ENCODE measurements at regions not wholly inside any gene's neighbourhood (a gene's known extent, or its start where the extent isn't known, plus 50 kb on each side); places are given as distances from the start of the nearest gene placed in this dataset.
A peak's percentile ranks its signal among the peaks of the same experiment; 100 is the strongest.

DNA sequence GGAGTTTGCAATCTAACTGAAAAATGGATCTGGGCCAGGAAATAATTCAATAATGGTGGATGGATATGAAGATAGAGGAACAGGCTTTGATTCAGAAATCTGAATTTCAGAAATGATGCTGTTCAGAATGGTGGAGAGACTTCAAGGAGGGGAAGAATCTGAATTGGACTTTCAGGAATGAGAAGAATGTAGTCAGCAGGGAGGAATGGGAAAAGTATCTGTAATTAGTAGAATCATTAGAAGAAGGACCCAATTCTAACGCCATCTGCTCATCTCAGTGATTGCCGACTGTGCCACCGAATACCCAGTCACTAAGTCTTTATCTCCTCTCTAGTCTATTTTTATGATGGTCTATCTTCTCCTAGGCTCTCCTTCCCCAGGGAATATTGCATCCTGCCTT lies 363.2 kb downstream of the GALC start:
- no peak for DNase-seq (ENCODE audit: extremely low spot score)
- WGBS: 75% methylated on average over 3 of the region's 3 CpGs
- Histone ChIP-seq H3K27ac (replicated peaks in 1 of 4) (no peak overlapping the region), H3K27me3 (no peaks in the 10 kb centered on the region), H3K36me3 (no peaks in the 10 kb centered on the region), H3K4me1 (peaks cover 21 to 56% (median 47%) of the 10 kb centered on the region in 4 donors), H3K4me3 (no peak overlapping the region), H3K9me3 (no peaks in the 10 kb centered on the region)
- intact Hi-C loops (cut with DNase I): no loop called here
- TF ChIP-seq, protein P1, sequence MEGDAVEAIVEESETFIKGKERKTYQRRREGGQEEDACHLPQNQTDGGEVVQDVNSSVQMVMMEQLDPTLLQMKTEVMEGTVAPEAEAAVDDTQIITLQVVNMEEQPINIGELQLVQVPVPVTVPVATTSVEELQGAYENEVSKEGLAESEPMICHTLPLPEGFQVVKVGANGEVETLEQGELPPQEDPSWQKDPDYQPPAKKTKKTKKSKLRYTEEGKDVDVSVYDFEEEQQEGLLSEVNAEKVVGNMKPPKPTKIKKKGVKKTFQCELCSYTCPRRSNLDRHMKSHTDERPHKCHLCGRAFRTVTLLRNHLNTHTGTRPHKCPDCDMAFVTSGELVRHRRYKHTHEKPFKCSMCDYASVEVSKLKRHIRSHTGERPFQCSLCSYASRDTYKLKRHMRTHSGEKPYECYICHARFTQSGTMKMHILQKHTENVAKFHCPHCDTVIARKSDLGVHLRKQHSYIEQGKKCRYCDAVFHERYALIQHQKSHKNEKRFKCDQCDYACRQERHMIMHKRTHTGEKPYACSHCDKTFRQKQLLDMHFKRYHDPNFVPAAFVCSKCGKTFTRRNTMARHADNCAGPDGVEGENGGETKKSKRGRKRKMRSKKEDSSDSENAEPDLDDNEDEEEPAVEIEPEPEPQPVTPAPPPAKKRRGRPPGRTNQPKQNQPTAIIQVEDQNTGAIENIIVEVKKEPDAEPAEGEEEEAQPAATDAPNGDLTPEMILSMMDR (IDR thresholded peaks at IDR 0.05): no peak
- no peak for TF ChIP-seq POLR2A (IDR thresholded peaks at IDR 0.05; ENCODE audit: low read depth)
- TF ChIP-seq POLR2AphosphoS5 (IDR thresholded peaks at IDR 0.05): no peak
- TF ChIP-seq EP300 (IDR thresholded peaks at IDR 0.05): no peak

DNA sequence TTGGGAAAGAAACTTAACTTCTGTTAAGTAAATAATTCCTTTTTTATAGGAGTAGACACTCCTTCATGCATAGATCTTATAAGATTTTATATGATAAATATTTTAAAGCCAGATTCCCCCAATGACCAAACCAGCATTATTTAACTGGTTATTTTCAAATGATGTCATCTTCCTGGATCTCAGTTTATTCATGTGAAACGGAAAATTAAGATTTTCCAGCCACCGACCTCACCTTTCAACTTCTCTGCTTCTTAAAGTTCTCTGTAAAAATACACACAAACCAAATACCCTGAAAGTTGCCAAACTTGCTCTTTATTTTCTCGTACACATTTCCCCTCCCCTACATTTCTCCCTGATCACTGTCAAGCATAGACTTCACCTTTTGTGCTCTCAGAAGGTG lies 364.2 kb downstream of the GALC start:
- no peak overlapping the region for H3K4me3 ChIP-seq
- no peak overlapping the region for H3K27ac ChIP-seq (replicated peaks in 1 of 4)
- WGBS: 26% methylated on average over 3 of the region's 3 CpGs

DNA sequence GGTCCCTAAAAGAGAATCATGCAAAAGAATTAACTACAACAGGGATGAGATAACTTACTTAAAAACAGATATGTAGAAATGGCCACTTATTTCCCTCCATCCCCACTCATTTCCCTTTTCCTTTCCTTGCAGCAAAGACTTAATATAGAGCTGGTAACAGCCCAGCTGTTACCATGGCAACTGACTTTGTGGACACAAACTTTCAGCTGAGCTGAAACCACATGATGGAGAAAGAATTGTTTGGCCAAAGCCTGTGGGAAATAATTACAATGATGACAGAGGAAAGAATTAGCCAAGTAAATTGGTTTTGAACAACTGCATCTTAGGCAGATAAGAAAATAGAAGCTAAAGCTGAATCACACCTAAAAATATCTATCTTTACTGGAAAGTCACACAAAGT lies 364.9 kb downstream of the GALC start:
- H3K27me3 ChIP-seq: no peaks in the 10 kb centered on the region
- H3K27ac ChIP-seq (replicated peaks in 1 of 4): peak overlapping the region in 1 of 4 donors; percentile 8
- peak; percentile 66 for DNase-seq (ENCODE audit: extremely low spot score)
- no peaks in the 10 kb centered on the region for H3K9me3 ChIP-seq
- TF ChIP-seq, protein P1 (IDR thresholded peaks at IDR 0.05): no peak
- TF ChIP-seq POLR2AphosphoS5 (IDR thresholded peaks at IDR 0.05): peak; percentile 22 to 54
- no peaks in the 10 kb centered on the region for H3K36me3 ChIP-seq
- intact Hi-C loops (cut with DNase I): no loop called here
- peaks cover 21 to 56% (median 47%) of the 10 kb centered on the region in 4 donors for H3K4me1 ChIP-seq
- no peak overlapping the region for H3K4me3 ChIP-seq

More for the DNA sequence above, 364.2 kb downstream of the GALC start:
- Histone ChIP-seq H3K4me1 (peaks cover 21 to 56% (median 47%) of the 10 kb centered on the region in 4 donors), H3K27me3 (no peaks in the 10 kb centered on the region), H3K9me3 (no peaks in the 10 kb centered on the region), H3K36me3 (no peaks in the 10 kb centered on the region)
- DNase-seq (ENCODE audit: extremely low spot score): no peak
- intact Hi-C loops (cut with DNase I): no loop called here
- no peak for TF ChIP-seq EP300 (IDR thresholded peaks at IDR 0.05)
- TF ChIP-seq, protein P1 (IDR thresholded peaks at IDR 0.05): no peak
- no peak for TF ChIP-seq POLR2AphosphoS5 (IDR thresholded peaks at IDR 0.05)
- TF ChIP-seq POLR2A (IDR thresholded peaks at IDR 0.05; ENCODE audit: low read depth): no peak

DNA sequence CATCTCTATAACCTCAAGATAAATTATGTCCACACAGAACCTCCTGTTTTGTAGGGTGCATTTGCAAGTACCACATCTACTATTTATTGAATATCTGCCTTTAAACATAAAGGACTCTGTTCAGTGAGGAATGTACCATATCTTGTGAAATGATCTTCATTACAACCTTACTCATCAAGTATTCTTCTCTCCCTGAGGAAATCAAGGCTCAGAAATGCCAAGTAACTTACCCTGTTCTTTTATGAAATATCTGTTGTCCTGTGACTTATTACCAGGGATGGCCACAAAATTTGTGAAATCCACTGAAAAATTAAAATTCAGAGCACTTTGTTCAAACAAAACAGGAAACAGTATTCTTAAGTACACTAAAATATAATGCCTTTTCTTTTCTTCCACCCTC lies 366.7 kb downstream of the GALC start:
- TF ChIP-seq EP300 (IDR thresholded peaks at IDR 0.05) (no peak), POLR2AphosphoS5 (IDR thresholded peaks at IDR 0.05) (no peak), POLR2A (IDR thresholded peaks at IDR 0.05; ENCODE audit: low read depth) (no peak)
- TF ChIP-seq, protein P1 (IDR thresholded peaks at IDR 0.05): no peak
- intact Hi-C loops (cut with DNase I): no loop called here
- Histone ChIP-seq H3K36me3 (no peaks in the 10 kb centered on the region), H3K27ac (replicated peaks in 1 of 4) (no peak overlapping the region), H3K27me3 (no peaks in the 10 kb centered on the region), H3K4me3 (no peak overlapping the region), H3K9me3 (peaks cover 0 to 5% (median 3%) of the 10 kb centered on the region in 4 donors), H3K4me1 (peaks cover 21 to 53% (median 44%) of the 10 kb centered on the region in 4 donors)
- no peak for DNase-seq (ENCODE audit: extremely low spot score)

DNA sequence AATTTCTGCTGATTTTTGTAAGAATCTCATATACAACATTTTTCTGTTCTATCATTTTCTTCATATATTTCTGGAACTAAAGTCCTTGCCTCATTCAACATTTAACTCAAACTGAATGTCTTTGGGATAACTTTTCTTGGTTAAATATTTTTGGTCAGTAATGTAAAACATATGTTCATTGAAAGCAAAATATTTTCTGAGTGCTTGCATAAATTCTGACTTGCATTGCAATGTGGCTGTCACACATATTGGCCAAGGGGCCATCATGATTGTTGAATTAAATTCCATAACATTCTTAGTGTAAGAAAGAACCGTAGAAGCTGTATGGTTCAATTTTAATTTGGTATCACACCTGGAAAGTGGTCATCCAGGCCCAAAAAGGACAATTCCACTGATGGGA lies 369.4 kb downstream of the GALC start:
- Histone ChIP-seq H3K9me3 (peaks cover 0 to 8% (median 8%) of the 10 kb centered on the region in 4 donors), H3K4me3 (no peak overlapping the region), H3K27me3 (no peaks in the 10 kb centered on the region), H3K4me1 (peaks cover 10 to 27% (median 19%) of the 10 kb centered on the region in 4 donors), H3K36me3 (no peaks in the 10 kb centered on the region), H3K27ac (replicated peaks in 1 of 4) (no peak overlapping the region)
- TF ChIP-seq POLR2AphosphoS5 (IDR thresholded peaks at IDR 0.05) (no peak), EP300 (IDR thresholded peaks at IDR 0.05) (no peak), POLR2A (IDR thresholded peaks at IDR 0.05; ENCODE audit: low read depth) (no peak)
- TF ChIP-seq, protein P1 (IDR thresholded peaks at IDR 0.05): no peak
- DNase-seq (ENCODE audit: extremely low spot score): no peak
- WGBS: 92% methylated on average over 1 of the region's 1 CpG
- intact Hi-C loops (cut with DNase I): no loop called here
